Hepatocyte (in vitro differentiated cells): ENCODE measurements at regions not wholly inside any gene's neighbourhood (a gene's known extent, or its start where the extent isn't known, plus 50 kb on each side); places are given as distances from the start of the nearest gene placed in this dataset.

Experiments used
- EZH2 ChIP-seq: fragments of 200-600 bp; sonication (generic); IDR thresholded peaks from 2 replicates; pipeline ENCODE4 v1.6.1; 2016; ENCODE audit warnings: antibody characterized with exemption, mild to moderate bottlenecking, borderline replicate concordance
- TF ChIP-seq, protein P1 (sequence below): fragments of 200-600 bp; sonication (generic); IDR thresholded peaks from 2 replicates; pipeline ENCODE4 v1.5.1; 2016; ENCODE audit warnings: antibody characterized with exemption, mild to moderate bottlenecking; ENCODE audit not compliant: poor library complexity

DNA sequence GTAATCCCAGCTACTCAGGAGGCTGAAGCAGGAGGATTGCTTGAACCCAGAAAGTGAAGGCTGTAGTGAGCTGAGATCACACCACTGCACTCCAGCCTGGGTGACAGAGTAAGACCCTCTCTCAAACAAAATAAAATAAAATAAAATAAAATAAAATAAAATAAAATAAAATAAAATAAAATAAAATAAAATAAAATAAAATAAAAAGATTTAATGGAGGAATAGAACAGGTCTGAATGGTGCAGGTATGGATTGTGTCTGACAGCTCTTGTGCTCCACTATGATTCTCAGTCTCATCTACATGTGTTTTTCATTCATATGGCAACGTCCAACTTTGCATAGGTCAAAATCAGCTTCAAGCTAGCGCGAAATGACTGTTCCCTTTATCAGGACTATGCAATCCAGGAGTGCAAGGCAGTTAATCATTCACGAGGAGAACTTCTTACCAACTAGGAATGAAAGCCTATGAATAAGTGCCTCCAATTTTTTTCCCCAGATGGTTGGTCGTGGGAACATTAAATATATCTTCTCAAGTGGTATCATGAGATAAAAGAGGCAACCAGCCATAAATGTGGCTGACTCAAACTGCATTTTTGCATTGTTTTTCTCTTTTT, 1392.3 kb upstream of the CDH9 start:
- TF ChIP-seq, protein P1, sequence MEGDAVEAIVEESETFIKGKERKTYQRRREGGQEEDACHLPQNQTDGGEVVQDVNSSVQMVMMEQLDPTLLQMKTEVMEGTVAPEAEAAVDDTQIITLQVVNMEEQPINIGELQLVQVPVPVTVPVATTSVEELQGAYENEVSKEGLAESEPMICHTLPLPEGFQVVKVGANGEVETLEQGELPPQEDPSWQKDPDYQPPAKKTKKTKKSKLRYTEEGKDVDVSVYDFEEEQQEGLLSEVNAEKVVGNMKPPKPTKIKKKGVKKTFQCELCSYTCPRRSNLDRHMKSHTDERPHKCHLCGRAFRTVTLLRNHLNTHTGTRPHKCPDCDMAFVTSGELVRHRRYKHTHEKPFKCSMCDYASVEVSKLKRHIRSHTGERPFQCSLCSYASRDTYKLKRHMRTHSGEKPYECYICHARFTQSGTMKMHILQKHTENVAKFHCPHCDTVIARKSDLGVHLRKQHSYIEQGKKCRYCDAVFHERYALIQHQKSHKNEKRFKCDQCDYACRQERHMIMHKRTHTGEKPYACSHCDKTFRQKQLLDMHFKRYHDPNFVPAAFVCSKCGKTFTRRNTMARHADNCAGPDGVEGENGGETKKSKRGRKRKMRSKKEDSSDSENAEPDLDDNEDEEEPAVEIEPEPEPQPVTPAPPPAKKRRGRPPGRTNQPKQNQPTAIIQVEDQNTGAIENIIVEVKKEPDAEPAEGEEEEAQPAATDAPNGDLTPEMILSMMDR: no peak
- no peak for TF ChIP-seq EZH2
